H1 (cell line): ENCODE measurements at regions not wholly inside any gene's neighbourhood (a gene's known extent, or its start where the extent isn't known, plus 50 kb on each side); places are given as distances from the start of the nearest gene placed in this dataset.

Experiments
- BCL11A ChIP-seq, 2 experiments: IDR thresholded peaks; one replicate each; pipeline ENCODE4 v1.6.1; 2011; ENCODE audit warnings: low read depth in 2 of 2, low read length in 2 of 2, mild to moderate bottlenecking in 2 of 2
- CEBPB ChIP-seq: IDR thresholded peaks from 2 replicates; pipeline ENCODE4 v1.6.1; 2012; ENCODE audit warnings: low read depth, low read length
- PHF8 ChIP-seq: fragments of 200-600 bp; sonication (generic); conservative IDR thresholded peaks from 2 replicates; pipeline ENCODE4 v1.7.1; 2012; ENCODE audit warnings: low read depth, mild to moderate bottlenecking, inconsistent platforms, low read length, moderate library complexity
- POU5F1 ChIP-seq: IDR thresholded peaks from 2 replicates; pipeline ENCODE4 v1.6.1; 2011; ENCODE audit warnings: low read depth, mild to moderate bottlenecking, low read length, moderate library complexity
- SP2 ChIP-seq: IDR thresholded peaks from 2 replicates; pipeline ENCODE4 v1.6.1; 2012; ENCODE audit warnings: mild to moderate bottlenecking, low read length, inconsistent platforms
- SRF ChIP-seq: IDR thresholded peaks from 2 replicates; pipeline ENCODE4 v1.6.1; 2011; ENCODE audit warnings: mild to moderate bottlenecking, low read depth, low read length, moderate library complexity
- SUZ12 ChIP-seq: fragments of 200-600 bp; sonication (generic); IDR thresholded peaks from 2 replicates; pipeline ENCODE4 v1.6.1; 2012; ENCODE audit warnings: mild to moderate bottlenecking, inconsistent platforms, low read length, moderate library complexity, mixed read lengths
- TF ChIP-seq, protein P1 (sequence below): fragments of 300-600 bp; sonication (generic); IDR thresholded peaks from 2 replicates; pipeline ENCODE4 v1.7.1; 2012; ENCODE audit warnings: low read length, moderate library complexity, mild to moderate bottlenecking, inconsistent platforms; ENCODE audit not compliant: insufficient replicate concordance
- TF ChIP-seq, protein P2 (sequence below): IDR thresholded peaks from 2 replicates; pipeline ENCODE4 v1.6.1; 2012; ENCODE audit warnings: low read length, inconsistent platforms
- TF ChIP-seq, protein P3 (sequence below): IDR thresholded peaks from 2 replicates; pipeline ENCODE4 v1.6.1; 2011; ENCODE audit warnings: low read depth, mild to moderate bottlenecking, low read length; ENCODE audit not compliant: insufficient read depth

DNA sequence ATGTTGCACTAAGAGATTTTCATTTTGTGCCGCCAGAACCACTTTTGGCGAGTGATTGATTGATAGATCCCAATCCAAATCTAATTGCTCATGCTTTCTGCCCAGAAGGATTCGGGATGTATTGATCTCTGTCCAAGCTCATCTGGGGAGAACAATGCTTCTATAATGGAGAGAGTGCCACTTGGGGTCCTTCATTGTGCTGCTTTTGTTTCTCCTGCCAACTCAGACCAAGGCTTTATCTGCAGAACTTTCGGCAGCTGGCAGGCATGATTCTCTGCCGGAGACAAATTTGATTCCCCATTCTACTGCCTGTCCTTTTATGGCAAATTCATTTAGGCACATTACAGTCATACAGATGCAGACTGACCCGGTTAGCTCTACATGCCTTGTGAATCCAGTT, 62.9 kb upstream of the NTM start (continued):
- TF ChIP-seq, protein P1, sequence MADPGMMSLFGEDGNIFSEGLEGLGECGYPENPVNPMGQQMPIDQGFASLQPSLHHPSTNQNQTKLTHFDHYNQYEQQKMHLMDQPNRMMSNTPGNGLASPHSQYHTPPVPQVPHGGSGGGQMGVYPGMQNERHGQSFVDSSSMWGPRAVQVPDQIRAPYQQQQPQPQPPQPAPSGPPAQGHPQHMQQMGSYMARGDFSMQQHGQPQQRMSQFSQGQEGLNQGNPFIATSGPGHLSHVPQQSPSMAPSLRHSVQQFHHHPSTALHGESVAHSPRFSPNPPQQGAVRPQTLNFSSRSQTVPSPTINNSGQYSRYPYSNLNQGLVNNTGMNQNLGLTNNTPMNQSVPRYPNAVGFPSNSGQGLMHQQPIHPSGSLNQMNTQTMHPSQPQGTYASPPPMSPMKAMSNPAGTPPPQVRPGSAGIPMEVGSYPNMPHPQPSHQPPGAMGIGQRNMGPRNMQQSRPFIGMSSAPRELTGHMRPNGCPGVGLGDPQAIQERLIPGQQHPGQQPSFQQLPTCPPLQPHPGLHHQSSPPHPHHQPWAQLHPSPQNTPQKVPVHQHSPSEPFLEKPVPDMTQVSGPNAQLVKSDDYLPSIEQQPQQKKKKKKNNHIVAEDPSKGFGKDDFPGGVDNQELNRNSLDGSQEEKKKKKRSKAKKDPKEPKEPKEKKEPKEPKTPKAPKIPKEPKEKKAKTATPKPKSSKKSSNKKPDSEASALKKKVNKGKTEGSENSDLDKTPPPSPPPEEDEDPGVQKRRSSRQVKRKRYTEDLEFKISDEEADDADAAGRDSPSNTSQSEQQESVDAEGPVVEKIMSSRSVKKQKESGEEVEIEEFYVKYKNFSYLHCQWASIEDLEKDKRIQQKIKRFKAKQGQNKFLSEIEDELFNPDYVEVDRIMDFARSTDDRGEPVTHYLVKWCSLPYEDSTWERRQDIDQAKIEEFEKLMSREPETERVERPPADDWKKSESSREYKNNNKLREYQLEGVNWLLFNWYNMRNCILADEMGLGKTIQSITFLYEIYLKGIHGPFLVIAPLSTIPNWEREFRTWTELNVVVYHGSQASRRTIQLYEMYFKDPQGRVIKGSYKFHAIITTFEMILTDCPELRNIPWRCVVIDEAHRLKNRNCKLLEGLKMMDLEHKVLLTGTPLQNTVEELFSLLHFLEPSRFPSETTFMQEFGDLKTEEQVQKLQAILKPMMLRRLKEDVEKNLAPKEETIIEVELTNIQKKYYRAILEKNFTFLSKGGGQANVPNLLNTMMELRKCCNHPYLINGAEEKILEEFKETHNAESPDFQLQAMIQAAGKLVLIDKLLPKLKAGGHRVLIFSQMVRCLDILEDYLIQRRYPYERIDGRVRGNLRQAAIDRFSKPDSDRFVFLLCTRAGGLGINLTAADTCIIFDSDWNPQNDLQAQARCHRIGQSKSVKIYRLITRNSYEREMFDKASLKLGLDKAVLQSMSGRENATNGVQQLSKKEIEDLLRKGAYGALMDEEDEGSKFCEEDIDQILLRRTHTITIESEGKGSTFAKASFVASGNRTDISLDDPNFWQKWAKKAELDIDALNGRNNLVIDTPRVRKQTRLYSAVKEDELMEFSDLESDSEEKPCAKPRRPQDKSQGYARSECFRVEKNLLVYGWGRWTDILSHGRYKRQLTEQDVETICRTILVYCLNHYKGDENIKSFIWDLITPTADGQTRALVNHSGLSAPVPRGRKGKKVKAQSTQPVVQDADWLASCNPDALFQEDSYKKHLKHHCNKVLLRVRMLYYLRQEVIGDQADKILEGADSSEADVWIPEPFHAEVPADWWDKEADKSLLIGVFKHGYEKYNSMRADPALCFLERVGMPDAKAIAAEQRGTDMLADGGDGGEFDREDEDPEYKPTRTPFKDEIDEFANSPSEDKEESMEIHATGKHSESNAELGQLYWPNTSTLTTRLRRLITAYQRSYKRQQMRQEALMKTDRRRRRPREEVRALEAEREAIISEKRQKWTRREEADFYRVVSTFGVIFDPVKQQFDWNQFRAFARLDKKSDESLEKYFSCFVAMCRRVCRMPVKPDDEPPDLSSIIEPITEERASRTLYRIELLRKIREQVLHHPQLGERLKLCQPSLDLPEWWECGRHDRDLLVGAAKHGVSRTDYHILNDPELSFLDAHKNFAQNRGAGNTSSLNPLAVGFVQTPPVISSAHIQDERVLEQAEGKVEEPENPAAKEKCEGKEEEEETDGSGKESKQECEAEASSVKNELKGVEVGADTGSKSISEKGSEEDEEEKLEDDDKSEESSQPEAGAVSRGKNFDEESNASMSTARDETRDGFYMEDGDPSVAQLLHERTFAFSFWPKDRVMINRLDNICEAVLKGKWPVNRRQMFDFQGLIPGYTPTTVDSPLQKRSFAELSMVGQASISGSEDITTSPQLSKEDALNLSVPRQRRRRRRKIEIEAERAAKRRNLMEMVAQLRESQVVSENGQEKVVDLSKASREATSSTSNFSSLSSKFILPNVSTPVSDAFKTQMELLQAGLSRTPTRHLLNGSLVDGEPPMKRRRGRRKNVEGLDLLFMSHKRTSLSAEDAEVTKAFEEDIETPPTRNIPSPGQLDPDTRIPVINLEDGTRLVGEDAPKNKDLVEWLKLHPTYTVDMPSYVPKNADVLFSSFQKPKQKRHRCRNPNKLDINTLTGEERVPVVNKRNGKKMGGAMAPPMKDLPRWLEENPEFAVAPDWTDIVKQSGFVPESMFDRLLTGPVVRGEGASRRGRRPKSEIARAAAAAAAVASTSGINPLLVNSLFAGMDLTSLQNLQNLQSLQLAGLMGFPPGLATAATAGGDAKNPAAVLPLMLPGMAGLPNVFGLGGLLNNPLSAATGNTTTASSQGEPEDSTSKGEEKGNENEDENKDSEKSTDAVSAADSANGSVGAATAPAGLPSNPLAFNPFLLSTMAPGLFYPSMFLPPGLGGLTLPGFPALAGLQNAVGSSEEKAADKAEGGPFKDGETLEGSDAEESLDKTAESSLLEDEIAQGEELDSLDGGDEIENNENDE = no peak
- TF ChIP-seq SUZ12 (no peak), SRF (no peak), SP2 (no peak), CEBPB (no peak), POU5F1 (no peak), BCL11A (IDR thresholded peaks at IDR 0.05; ENCODE audit: low read depth in 2 of 2, low read length in 2 of 2) (no peak), PHF8 (no peak)
- TF ChIP-seq, protein P2, sequence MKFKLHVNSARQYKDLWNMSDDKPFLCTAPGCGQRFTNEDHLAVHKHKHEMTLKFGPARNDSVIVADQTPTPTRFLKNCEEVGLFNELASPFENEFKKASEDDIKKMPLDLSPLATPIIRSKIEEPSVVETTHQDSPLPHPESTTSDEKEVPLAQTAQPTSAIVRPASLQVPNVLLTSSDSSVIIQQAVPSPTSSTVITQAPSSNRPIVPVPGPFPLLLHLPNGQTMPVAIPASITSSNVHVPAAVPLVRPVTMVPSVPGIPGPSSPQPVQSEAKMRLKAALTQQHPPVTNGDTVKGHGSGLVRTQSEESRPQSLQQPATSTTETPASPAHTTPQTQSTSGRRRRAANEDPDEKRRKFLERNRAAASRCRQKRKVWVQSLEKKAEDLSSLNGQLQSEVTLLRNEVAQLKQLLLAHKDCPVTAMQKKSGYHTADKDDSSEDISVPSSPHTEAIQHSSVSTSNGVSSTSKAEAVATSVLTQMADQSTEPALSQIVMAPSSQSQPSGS = no peak
- TF ChIP-seq, protein P3, sequence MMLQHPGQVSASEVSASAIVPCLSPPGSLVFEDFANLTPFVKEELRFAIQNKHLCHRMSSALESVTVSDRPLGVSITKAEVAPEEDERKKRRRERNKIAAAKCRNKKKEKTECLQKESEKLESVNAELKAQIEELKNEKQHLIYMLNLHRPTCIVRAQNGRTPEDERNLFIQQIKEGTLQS = no peak
